ENCODE measurements at regions not wholly inside any gene's neighbourhood (a gene's known extent, or its start where the extent isn't known, plus 50 kb on each side); places are given as distances from the start of the nearest gene placed in this dataset.

GRCh38 chr1:56413671-56414199 lies 165.6 kb downstream of the PLPP3 start (continued):
- TF ChIP-seq, protein P1, sequence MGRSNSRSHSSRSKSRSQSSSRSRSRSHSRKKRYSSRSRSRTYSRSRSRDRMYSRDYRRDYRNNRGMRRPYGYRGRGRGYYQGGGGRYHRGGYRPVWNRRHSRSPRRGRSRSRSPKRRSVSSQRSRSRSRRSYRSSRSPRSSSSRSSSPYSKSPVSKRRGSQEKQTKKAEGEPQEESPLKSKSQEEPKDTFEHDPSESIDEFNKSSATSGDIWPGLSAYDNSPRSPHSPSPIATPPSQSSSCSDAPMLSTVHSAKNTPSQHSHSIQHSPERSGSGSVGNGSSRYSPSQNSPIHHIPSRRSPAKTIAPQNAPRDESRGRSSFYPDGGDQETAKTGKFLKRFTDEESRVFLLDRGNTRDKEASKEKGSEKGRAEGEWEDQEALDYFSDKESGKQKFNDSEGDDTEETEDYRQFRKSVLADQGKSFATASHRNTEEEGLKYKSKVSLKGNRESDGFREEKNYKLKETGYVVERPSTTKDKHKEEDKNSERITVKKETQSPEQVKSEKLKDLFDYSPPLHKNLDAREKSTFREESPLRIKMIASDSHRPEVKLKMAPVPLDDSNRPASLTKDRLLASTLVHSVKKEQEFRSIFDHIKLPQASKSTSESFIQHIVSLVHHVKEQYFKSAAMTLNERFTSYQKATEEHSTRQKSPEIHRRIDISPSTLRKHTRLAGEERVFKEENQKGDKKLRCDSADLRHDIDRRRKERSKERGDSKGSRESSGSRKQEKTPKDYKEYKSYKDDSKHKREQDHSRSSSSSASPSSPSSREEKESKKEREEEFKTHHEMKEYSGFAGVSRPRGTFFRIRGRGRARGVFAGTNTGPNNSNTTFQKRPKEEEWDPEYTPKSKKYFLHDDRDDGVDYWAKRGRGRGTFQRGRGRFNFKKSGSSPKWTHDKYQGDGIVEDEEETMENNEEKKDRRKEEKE (IDR thresholded peaks at IDR 0.05) = no peak
- TF ChIP-seq RBM39 (IDR thresholded peaks at IDR 0.05; ENCODE audit: low read depth, low read length, poor library complexity, severe bottlenecking) (no peak), SNAPC2 (CRISPR knock-in tag; IDR thresholded peaks at IDR 0.05) (no peak), SIX1 (CRISPR knock-in tag; IDR thresholded peaks at IDR 0.05; ENCODE audit: borderline replicate concordance) (no peak), CCAR2 (optimal IDR thresholded peaks at IDR 0.05; ENCODE audit: low read depth, low read length) (no peak), ZNF446 (CRISPR knock-in tag; IDR thresholded peaks at IDR 0.05) (no peak), ZNF431 (CRISPR knock-in tag; IDR thresholded peaks at IDR 0.05; ENCODE audit: borderline replicate concordance, low read depth) (no peak), RNF2 (conservative IDR thresholded peaks at IDR 0.05; ENCODE audit: low read depth) (no peak), FOXP1 (IDR thresholded peaks at IDR 0.05) (no peak), FOXP1 (CRISPR knock-in tag; IDR thresholded peaks at IDR 0.05) (no peak), REST (IDR thresholded peaks at IDR 0.05; ENCODE audit: borderline replicate concordance in 1 of 2, low read depth in 1 of 2, low read length in 2 of 2) (no peak), ZNF333 (CRISPR knock-in tag; IDR thresholded peaks at IDR 0.05; ENCODE audit: borderline replicate concordance) (no peak), PLSCR1 (CRISPR knock-in tag; IDR thresholded peaks at IDR 0.05; ENCODE audit: borderline replicate concordance) (no peak), GFI1 (CRISPR knock-in tag; IDR thresholded peaks at IDR 0.05; ENCODE audit: borderline replicate concordance) (no peak), NR2C2 (CRISPR knock-in tag; IDR thresholded peaks at IDR 0.05; ENCODE audit: borderline replicate concordance) (no peak), ASH2L (IDR thresholded peaks at IDR 0.05; ENCODE audit: insufficient read length, low read depth, low read length) (no peak), FOXK2 (IDR thresholded peaks at IDR 0.05) (no peak), ATAD3A (CRISPR knock-in tag; IDR thresholded peaks at IDR 0.05) (no peak), ZNF580 (CRISPR knock-in tag; IDR thresholded peaks at IDR 0.05; ENCODE audit: borderline replicate concordance, low read depth) (peak; percentile 29; the same call in 1 of the 2 replicates), KAT7 (CRISPR knock-in tag; IDR thresholded peaks at IDR 0.05; ENCODE audit: borderline replicate concordance) (no peak)
